A673 (cell line): ENCODE measurements at regions not wholly inside any gene's neighbourhood (a gene's known extent, or its start where the extent isn't known, plus 50 kb on each side); places are given as distances from the start of the nearest gene placed in this dataset.

ENCODE experiments used
- BruUV-seq: library from RNA; stranded (reverse); fragments of 400-500 nt; replicated peaks from 2 replicates; lab custom pipeline; 2021; lab: Mats Ljungman, UMichigan
- CTCF ChIA-PET: fragments of 300-600 bp; sonication (Branson Sonifier 250); formaldehyde crosslinking; loops from one replicate; lab custom pipeline; 2022; ENCODE audit warnings: antibody characterized with exemption; lab: Charles Lee
- POLR2A ChIA-PET: fragments of 300-600 bp; sonication (Branson Sonifier 250); formaldehyde crosslinking; loops from one replicate; lab custom pipeline; 2022; ENCODE audit warnings: antibody characterized with exemption; ENCODE audit not compliant: low non-redundant PET; lab: Charles Lee
- DNase-seq: peaks from one replicate; pipeline ENCODE4 v3.0.0-alpha.2; 2015; ENCODE audit warnings: low spot score
- H3K27ac ChIP-seq: fragments of 200-600 bp; sonication (generic); 2 replicates; pipeline ENCODE4 v1.5.1; 2016; ENCODE audit warnings: mixed run types, low read depth, mild to moderate bottlenecking, mixed read lengths, antibody characterized with exemption, low read length; ENCODE audit not compliant: poor library complexity, severe bottlenecking
- H3K27me3 ChIP-seq: fragments of 200-600 bp; sonication (generic); replicated peaks from 2 replicates; pipeline ENCODE4 v1.6.1; 2017; ENCODE audit warnings: mixed run types, low read depth, mild to moderate bottlenecking, mixed read lengths, antibody characterized with exemption, low read length; ENCODE audit not compliant: insufficient read depth, poor library complexity
- H3K36me3 ChIP-seq: fragments of 200-600 bp; sonication (generic); 2 replicates; pipeline ENCODE4 v1.6.1; 2016; ENCODE audit warnings: mixed run types, mild to moderate bottlenecking, mixed read lengths, antibody characterized with exemption, low read length; ENCODE audit not compliant: insufficient read depth, poor library complexity, severe bottlenecking
- H3K4me1 ChIP-seq: fragments of 200-600 bp; sonication (generic); 2 replicates; pipeline ENCODE4 v1.6.1; 2017; ENCODE audit warnings: mixed run types, mild to moderate bottlenecking, mixed read lengths, antibody characterized with exemption, low read length; ENCODE audit not compliant: insufficient read depth, poor library complexity, severe bottlenecking
- H3K4me3 ChIP-seq: fragments of 200-600 bp; sonication (generic); 2 replicates; pipeline ENCODE4 v1.5.1; 2016; ENCODE audit warnings: low read depth, mixed run types, mild to moderate bottlenecking, mixed read lengths, low read length; ENCODE audit not compliant: poor library complexity, severe bottlenecking
- H3K9me3 ChIP-seq: fragments of 200-600 bp; sonication (generic); 2 replicates; pipeline ENCODE4 v1.6.1; 2016; ENCODE audit warnings: mixed run types, low read depth, mild to moderate bottlenecking, mixed read lengths, antibody characterized with exemption, low read length; ENCODE audit not compliant: poor library complexity, severe bottlenecking
- CTCF ChIP-seq: fragments of 300-800, 200-600 bp; sonication (generic); conservative IDR thresholded peaks from 2 replicates; pipeline ENCODE4 v1.5.1; 2017; ENCODE audit warnings: low read depth, mild to moderate bottlenecking, antibody characterized with exemption, low read length, moderate library complexity, mixed read lengths
- EZH2 ChIP-seq: fragments of 200-600 bp; sonication (generic); IDR thresholded peaks from 2 replicates; pipeline ENCODE4 v1.6.1; 2017; ENCODE audit warnings: borderline replicate concordance, low read depth, mild to moderate bottlenecking, mixed read lengths, antibody characterized with exemption, low read length; ENCODE audit not compliant: poor library complexity, severe bottlenecking
- intact Hi-C: fragments of 100-400 bp; cut with micrococcal nuclease; formaldehyde crosslinking; loops from one replicate; pipeline ENCODE4 v1.10.0; 2022; ENCODE audit not compliant: unreplicated experiment

GRCh38 chr1:62382658-62382955 is 54.2 kb upstream of the USP1 start:
- H3K27me3 ChIP-seq = no peaks in the 10 kb centered on the region
- BruUV-seq = no TSS peak
- peaks cover 40% of the 10 kb centered on the region for H3K4me1 ChIP-seq
- no peaks in the 10 kb centered on the region for H3K36me3 ChIP-seq
- no peak overlapping the region for H3K27ac ChIP-seq
- ChIA-PET CTCF (no interaction called here), POLR2A (no interaction called here)
- H3K4me3 ChIP-seq = no peak overlapping the region
- intact Hi-C loops = no loop called here
- no peak for DNase-seq
- H3K9me3 ChIP-seq = peaks cover 9% of the 10 kb centered on the region
- TF ChIP-seq CTCF = no peak
- no peak for TF ChIP-seq EZH2

- Histone ChIP-seq H3K27me3 (peaks cover 11% of the 10 kb centered on the region), H3K36me3 (no peaks in the 10 kb centered on the region), H3K4me3 (no peak overlapping the region), H3K9me3 (no peaks in the 10 kb centered on the region), H3K27ac (peak overlapping the region; percentile 79), H3K4me1 (peaks cover 47% of the 10 kb centered on the region)
- TF ChIP-seq CTCF (no peak), EZH2 (no peak)
- DNase-seq = peak; percentile 79
- BruUV-seq = no TSS peak
- ChIA-PET CTCF (no interaction called here), POLR2A (interaction anchor here (0.7 kb wide), 1 partner anchor 401 kb away, joined by 3 read pairs; no protein-coding TSS in a partner anchor)
- intact Hi-C loops = no loop called here
Measured at GRCh38 chr1:62384276-62385005, 52.4 kb upstream of the USP1 start.

- Histone ChIP-seq H3K36me3 (no peaks in the 10 kb centered on the region), H3K27ac (peak overlapping the region; percentile 79), H3K4me1 (peaks cover 47% of the 10 kb centered on the region), H3K27me3 (peaks cover 20% of the 10 kb centered on the region), H3K9me3 (no peaks in the 10 kb centered on the region), H3K4me3 (no peak overlapping the region)
- POLR2A ChIA-PET = no interaction called here
- intact Hi-C loops = loop anchor here (2.0 kb wide), 1 partner anchor 15 kb away; no protein-coding TSS in a partner anchor
- CTCF ChIA-PET = interaction anchor here (0.6 kb wide), 1 partner anchor 918 kb away, joined by 6 read pairs; no protein-coding TSS in a partner anchor
- no TSS peak for BruUV-seq
- no peak for DNase-seq
- no peak for TF ChIP-seq EZH2
- TF ChIP-seq CTCF = no peak
Measured at GRCh38 chr1:62385923-62386322, 50.9 kb upstream of the USP1 start.
